ENCODE measurements at regions not wholly inside any gene's neighbourhood (a gene's known extent, or its start where the extent isn't known, plus 50 kb on each side); places are given as distances from the start of the nearest gene placed in this dataset.
"Not testable (repeated sequence)": the region's sequence is repeated elsewhere in the genome, so short reads cannot be mapped to it uniquely, and the experiment has no call there.

GRCh38 chr3:177451864-177452830 lies 254.9 kb upstream of the TBL1XR1 start:
- TF ChIP-seq, protein P1, sequence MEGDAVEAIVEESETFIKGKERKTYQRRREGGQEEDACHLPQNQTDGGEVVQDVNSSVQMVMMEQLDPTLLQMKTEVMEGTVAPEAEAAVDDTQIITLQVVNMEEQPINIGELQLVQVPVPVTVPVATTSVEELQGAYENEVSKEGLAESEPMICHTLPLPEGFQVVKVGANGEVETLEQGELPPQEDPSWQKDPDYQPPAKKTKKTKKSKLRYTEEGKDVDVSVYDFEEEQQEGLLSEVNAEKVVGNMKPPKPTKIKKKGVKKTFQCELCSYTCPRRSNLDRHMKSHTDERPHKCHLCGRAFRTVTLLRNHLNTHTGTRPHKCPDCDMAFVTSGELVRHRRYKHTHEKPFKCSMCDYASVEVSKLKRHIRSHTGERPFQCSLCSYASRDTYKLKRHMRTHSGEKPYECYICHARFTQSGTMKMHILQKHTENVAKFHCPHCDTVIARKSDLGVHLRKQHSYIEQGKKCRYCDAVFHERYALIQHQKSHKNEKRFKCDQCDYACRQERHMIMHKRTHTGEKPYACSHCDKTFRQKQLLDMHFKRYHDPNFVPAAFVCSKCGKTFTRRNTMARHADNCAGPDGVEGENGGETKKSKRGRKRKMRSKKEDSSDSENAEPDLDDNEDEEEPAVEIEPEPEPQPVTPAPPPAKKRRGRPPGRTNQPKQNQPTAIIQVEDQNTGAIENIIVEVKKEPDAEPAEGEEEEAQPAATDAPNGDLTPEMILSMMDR (IDR thresholded peaks at IDR 0.05; ENCODE audit: low read depth, low read length): no peak
- ChIA-PET POLR2A (no interaction called here), CTCF (no interaction called here)
- peak; percentile 67 for DNase-seq (ENCODE audit: low read depth, low spot score)
- no peak overlapping the region; the same call in 1 of the 2 replicates for H3K4me3 ChIP-seq (ENCODE audit: low read depth, low read length)
- H3K27me3 ChIP-seq (ENCODE audit: control insufficient read depth, insufficient read depth, low read length): no peaks in the 10 kb centered on the region
- peak overlapping the region; percentile 41 for H3K27ac ChIP-seq (ENCODE audit: low read depth, low read length)
- no peaks in the 10 kb centered on the region for H3K9me3 ChIP-seq (ENCODE audit: control insufficient read depth, insufficient read depth, low read length)

DNA sequence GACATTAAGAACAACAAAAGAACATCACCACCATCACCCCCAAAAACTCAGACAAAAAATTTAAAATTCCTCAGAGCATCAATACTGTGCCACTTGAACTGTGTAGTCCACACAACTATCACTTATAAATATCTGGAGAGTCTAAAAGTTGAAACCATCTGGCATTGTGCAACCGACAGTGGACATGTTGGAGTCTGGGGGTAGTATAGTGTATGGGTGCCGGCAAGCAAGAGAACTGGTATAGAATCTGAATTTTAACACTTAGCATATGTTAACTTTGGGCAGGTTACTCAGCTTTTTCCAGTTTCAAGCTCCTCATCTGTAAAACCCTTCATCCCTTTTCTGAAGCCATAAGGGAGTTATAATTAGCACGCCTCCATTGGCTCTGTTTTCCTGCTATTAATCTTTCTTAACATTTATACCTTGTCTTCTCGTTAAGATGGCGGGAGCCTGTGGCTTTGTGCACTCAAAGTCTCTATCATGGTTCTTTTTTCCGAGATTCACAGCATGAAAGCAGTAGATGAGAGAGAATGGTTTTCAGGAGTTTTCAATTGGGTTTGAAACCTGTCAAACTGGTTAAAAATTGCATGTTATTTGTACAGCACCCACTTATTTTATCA lies 255.7 kb upstream of the TBL1XR1 start:
- H3K27me3 ChIP-seq (ENCODE audit: control insufficient read depth, insufficient read depth, low read length): no peaks in the 10 kb centered on the region
- ChIA-PET CTCF (no interaction called here), POLR2A (no interaction called here)
- H3K27ac ChIP-seq (ENCODE audit: low read depth, low read length): no peak overlapping the region
- TF ChIP-seq, protein P1 (IDR thresholded peaks at IDR 0.05; ENCODE audit: low read depth, low read length): no peak
- peaks cover 7% of the 10 kb centered on the region; the same call in 1 of the 2 replicates for H3K9me3 ChIP-seq (ENCODE audit: control insufficient read depth, insufficient read depth, low read length)
- H3K4me3 ChIP-seq (ENCODE audit: low read depth, low read length): no peak overlapping the region
- DNase-seq (ENCODE audit: low read depth, low spot score): no peak

- H3K27me3 ChIP-seq (ENCODE audit: control insufficient read depth, insufficient read depth, low read length): no peaks in the 10 kb centered on the region
- ChIA-PET POLR2A (no interaction called here), CTCF (no interaction called here)
- TF ChIP-seq, protein P1 (IDR thresholded peaks at IDR 0.05; ENCODE audit: low read depth, low read length): no peak
- no peak for DNase-seq (ENCODE audit: low read depth, low spot score)
- H3K9me3 ChIP-seq (ENCODE audit: control insufficient read depth, insufficient read depth, low read length): peaks cover 10% of the 10 kb centered on the region; the same call in 1 of the 2 replicates
- H3K27ac ChIP-seq (ENCODE audit: low read depth, low read length): no peak overlapping the region
- H3K4me3 ChIP-seq (ENCODE audit: low read depth, low read length): no peak overlapping the region
Observed at GRCh38 chr3:177453451-177453844, 256.2 kb upstream of the TBL1XR1 start.

DNA sequence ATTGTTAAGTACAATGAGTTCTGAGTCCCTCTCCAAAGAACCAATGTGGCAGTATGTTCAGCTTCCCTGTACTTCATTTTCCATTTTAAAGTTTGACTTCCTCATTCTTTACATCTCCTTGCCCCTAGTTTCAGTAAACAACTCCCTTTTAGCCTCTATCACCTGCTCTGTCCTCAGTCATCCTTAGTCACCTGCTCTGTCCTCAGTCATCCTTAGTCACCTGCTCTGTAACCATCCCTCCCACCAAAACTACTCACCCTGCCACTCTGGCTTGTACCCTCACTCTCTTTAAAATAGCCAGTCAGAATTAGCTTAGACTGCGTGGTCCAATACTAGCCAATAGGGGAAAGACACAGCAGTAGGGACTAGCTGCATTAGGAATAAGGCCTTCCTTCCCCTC lies 259.9 kb upstream of the TBL1XR1 start:
- POLR2A ChIA-PET; DNase-seq (ENCODE audit: low read depth, low spot score); CTCF ChIA-PET; H3K4me3 ChIP-seq (ENCODE audit: low read depth, low read length); H3K27ac ChIP-seq (ENCODE audit: low read depth, low read length); H3K27me3 ChIP-seq (ENCODE audit: control insufficient read depth, insufficient read depth, low read length): not testable (repeated sequence)
- peaks cover 10% of the 10 kb centered on the region; the same call in 1 of the 2 replicates for H3K9me3 ChIP-seq (ENCODE audit: control insufficient read depth, insufficient read depth, low read length)

DNA sequence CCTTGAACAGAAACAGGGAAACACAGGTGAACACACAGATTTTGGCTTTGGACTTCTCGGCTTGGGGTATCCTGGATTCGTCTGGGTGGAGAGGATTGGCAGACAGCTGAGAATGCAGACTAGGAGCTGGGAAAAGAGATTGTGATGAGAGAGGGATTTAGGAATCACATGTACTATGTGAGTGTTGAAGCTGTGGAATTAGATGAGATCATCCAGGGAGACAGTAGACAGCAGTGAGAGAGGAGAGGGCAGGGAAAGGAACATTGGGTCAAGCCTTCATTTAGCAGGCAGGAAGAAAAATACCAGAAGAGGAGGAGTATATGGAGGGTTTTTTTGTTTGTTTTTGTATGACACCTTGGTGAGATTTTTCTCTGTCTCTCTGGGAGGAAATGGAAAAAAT lies 262.1 kb upstream of the TBL1XR1 start:
- Histone ChIP-seq H3K27ac (ENCODE audit: low read depth, low read length) (no peak overlapping the region), H3K9me3 (ENCODE audit: control insufficient read depth, insufficient read depth, low read length) (peaks cover 10% of the 10 kb centered on the region; the same call in 1 of the 2 replicates), H3K27me3 (ENCODE audit: control insufficient read depth, insufficient read depth, low read length) (no peaks in the 10 kb centered on the region), H3K4me3 (ENCODE audit: low read depth, low read length) (no peak overlapping the region)
- CTCF ChIA-PET: no interaction called here
- DNase-seq (ENCODE audit: low read depth, low spot score): no peak
- TF ChIP-seq, protein P1 (IDR thresholded peaks at IDR 0.05; ENCODE audit: low read depth, low read length): no peak
- POLR2A ChIA-PET: interaction anchor here (1.1 kb wide), 1 partner anchor 130 kb away, joined by 3 read pairs; no protein-coding TSS in a partner anchor
